HL-60 (cell line): ENCODE measurements at regions not wholly inside any gene's neighbourhood (a gene's known extent, or its start where the extent isn't known, plus 50 kb on each side); places are given as distances from the start of the nearest gene placed in this dataset.

Experiments
- GABPA ChIP-seq: IDR thresholded peaks from 2 replicates; pipeline ENCODE4 v1.6.1; 2012; ENCODE audit warnings: low read depth
- POLR2AphosphoS5 ChIP-seq: IDR thresholded peaks from 2 replicates; pipeline ENCODE4 v1.6.1; 2012; ENCODE audit warnings: low read depth
- TF ChIP-seq, protein P1 (sequence below): IDR thresholded peaks from one replicate; pipeline ENCODE4 v1.5.1; 2011; ENCODE audit warnings: low read length, control low read depth, inconsistent platforms; ENCODE audit not compliant: insufficient read depth
- TF ChIP-seq, protein P2 (sequence below): IDR thresholded peaks from 2 replicates; pipeline ENCODE4 v1.6.1; 2012; ENCODE audit warnings: low read depth; ENCODE audit not compliant: insufficient replicate concordance

GRCh38 chr4:129583868-129584267, 487.9 kb downstream of the C4orf33 start:
- TF ChIP-seq, protein P1, sequence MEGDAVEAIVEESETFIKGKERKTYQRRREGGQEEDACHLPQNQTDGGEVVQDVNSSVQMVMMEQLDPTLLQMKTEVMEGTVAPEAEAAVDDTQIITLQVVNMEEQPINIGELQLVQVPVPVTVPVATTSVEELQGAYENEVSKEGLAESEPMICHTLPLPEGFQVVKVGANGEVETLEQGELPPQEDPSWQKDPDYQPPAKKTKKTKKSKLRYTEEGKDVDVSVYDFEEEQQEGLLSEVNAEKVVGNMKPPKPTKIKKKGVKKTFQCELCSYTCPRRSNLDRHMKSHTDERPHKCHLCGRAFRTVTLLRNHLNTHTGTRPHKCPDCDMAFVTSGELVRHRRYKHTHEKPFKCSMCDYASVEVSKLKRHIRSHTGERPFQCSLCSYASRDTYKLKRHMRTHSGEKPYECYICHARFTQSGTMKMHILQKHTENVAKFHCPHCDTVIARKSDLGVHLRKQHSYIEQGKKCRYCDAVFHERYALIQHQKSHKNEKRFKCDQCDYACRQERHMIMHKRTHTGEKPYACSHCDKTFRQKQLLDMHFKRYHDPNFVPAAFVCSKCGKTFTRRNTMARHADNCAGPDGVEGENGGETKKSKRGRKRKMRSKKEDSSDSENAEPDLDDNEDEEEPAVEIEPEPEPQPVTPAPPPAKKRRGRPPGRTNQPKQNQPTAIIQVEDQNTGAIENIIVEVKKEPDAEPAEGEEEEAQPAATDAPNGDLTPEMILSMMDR, result no peak
- TF ChIP-seq GABPA, result no peak; the same call in 1 of the 2 replicates
- TF ChIP-seq, protein P2, sequence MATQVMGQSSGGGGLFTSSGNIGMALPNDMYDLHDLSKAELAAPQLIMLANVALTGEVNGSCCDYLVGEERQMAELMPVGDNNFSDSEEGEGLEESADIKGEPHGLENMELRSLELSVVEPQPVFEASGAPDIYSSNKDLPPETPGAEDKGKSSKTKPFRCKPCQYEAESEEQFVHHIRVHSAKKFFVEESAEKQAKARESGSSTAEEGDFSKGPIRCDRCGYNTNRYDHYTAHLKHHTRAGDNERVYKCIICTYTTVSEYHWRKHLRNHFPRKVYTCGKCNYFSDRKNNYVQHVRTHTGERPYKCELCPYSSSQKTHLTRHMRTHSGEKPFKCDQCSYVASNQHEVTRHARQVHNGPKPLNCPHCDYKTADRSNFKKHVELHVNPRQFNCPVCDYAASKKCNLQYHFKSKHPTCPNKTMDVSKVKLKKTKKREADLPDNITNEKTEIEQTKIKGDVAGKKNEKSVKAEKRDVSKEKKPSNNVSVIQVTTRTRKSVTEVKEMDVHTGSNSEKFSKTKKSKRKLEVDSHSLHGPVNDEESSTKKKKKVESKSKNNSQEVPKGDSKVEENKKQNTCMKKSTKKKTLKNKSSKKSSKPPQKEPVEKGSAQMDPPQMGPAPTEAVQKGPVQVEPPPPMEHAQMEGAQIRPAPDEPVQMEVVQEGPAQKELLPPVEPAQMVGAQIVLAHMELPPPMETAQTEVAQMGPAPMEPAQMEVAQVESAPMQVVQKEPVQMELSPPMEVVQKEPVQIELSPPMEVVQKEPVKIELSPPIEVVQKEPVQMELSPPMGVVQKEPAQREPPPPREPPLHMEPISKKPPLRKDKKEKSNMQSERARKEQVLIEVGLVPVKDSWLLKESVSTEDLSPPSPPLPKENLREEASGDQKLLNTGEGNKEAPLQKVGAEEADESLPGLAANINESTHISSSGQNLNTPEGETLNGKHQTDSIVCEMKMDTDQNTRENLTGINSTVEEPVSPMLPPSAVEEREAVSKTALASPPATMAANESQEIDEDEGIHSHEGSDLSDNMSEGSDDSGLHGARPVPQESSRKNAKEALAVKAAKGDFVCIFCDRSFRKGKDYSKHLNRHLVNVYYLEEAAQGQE, result peak; percentile 13
- 0 out of 2 replicates have a peak, but pooled peaks have one; percentile 35 for TF ChIP-seq POLR2AphosphoS5
